Left kidney (tissue), 1 donor: ENCODE measurements at regions not wholly inside any gene's neighbourhood (a gene's known extent, or its start where the extent isn't known, plus 50 kb on each side); places are given as distances from the start of the nearest gene placed in this dataset.

Source experiments
- DNase-seq: peaks from one replicate; pipeline ENCODE4 v3.0.0-alpha.2; 2013

DNA sequence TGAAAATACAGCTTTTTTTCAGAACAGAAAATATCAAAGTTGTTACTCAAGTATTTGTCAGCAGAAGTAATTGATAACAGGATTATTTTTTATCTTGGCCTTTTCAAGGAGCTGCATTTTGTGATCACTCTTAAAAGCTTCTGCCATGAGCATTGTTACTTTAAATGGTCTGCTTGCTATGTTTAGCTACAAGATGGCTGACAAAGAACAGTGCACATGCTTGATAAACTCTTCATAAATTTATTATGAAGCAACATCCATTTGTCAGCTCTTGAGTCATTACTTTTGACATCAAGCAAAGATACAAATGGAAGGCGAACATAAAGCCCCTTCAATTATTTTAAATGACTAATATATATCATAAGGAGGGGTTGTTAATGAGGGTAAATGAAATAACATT is 205.4 kb upstream of the RPS6KA3 start:
- no peak for DNase-seq

DNA sequence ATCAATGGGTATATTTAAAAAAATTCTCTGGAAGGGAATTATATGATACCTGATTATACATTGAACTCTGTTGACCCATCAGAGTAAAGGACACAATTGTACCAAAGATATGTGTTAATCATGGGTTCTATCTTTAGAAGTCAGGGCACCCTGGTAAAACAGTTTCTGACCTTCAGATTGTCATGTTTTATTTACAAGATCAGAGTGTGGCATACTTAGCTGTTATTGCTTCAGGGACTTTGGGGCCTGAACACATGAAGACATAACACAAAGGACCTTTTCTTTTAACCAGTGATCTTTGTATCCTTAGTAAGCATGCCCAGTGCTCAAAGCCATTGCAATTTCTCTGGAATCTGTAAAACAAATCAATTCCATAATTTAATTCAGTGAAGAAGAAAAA is 204.8 kb upstream of the RPS6KA3 start:
- no peak for DNase-seq

DNA sequence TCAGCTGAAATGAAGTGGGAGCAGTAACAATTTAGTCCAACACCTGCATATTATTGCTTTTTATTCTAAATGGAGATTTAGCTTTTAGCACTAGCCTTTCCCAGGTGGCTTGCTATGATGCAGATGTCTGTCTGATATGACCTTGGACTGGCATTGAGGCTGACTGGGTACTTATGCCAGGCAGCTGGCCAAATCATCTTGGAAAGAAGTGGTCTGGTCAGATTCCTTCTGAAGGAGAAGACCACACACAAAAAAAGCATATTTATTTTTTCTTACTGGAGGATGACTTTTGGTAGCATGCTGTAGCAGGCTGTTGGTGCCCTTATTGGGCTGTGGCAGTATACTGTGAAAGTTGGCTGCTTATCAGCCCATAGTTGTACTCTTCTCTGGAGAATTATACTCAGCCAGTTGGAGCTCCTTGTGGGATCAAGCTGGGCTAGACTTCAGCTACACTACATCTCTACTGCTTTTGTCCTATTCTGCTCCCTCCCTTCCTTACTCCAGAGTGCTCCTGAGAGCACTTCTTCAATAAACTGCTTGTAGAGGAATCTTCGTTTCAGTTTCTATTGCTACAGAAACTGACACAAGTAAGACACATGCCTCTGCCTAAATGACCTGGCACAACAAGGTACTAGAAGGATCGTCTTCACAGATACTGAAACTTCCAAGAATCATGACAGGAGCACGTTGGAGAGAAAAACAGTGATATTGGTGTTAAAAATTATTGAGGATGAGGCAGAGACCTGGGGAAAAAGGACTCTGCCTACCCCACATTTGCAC is 196.8 kb upstream of the RPS6KA3 start:
- no peak for DNase-seq

DNA sequence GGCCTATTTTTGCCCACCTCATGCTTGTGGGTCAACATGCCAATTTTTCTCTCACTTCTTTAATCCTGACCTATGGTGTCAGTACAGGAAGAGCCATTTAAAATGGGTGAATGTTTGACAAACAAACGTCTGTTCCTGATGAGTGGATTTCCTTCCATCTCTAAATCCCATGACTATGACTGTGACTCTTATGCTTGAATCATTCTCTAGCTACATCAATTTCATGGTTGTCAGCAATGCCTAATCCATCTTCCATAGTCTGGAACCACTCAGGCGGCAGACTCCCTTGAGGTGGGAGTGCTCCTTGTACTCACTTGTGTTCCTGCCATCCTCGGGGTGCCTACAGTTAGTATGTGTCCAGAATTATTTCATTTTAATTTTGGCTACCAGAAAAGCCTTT is 194.9 kb upstream of the RPS6KA3 start:
- no peak for DNase-seq

DNA sequence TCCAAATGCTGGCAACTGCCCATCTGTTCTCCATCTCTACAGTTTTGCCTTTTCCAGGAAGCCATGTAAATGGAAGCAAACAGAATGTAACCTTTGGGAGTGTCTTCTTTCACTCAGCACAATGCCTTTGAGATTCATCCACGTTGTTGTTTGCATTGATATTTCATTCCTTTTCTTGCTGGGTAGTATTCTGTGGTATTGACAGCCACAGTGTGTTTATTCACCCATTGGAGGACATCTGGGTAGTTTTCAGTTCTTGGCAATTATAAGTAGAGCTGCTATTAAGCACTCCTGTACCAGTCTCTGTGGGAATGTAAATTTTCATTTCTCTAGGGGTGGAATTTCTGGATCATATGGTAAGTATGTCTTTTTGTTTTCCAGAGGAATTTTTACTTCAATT is 194.3 kb upstream of the RPS6KA3 start:
- no peak for DNase-seq

DNA sequence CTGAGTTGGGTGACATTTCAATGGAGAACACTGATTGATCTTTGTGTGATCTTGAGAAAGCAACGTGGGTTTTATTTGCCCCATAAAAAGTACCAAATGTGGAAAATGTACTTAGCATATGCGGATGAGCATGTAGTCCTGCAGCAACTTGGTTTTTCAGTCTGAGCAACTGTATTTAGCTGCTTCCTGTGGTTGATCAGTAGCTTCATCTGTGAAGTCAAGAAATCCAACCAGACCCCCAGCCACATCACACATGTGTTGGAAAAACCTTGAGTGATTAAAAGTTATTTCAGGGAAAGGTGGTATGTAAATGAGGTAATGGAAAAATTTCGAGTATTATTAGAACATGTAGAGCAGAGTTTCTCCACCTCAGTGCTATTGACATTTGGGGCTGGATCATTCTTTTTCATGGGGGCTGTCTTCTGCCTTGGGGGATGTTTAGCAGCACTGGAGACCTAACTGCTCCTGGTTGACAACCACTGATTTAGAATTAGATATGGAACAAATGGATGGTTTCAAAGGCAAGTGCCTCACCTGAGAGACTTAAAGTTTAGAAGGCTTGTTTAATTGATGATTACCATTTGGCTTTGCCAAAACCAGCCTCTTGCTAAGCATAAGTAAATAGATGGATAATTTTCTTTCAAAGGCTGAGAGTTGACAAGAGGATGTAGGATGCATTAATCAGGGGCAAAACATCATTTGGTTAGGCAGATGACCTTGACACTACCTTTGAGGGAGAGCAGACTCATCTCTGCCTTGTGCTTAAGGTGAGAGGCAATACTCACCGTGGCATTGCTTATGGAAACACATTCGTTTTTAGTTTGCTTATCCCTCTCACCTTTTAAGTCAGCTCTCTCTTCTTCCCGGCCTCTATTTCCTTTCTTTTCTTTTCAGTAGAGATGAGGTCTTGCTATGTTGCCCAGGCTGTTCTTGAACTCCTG is 193.0 kb upstream of the RPS6KA3 start:
- DNase-seq: no peak

DNA sequence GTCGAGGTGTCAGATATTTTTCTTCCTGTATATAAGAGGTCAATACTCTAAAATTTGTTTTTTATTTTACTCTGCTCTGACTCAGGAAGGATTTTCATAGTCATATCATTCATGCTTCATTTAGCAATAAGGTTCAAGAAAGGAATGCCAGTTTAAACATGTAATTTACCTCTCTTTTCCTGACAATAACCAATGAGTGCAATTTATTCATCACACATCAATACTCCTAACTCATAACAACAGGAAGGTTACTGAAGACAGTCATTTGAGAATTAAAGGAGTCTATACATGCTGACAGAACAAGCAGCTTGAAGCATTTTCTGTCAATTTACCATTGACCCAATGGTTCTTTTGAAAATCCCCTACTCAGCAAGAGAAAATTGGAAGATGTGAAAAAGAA is 190.3 kb upstream of the RPS6KA3 start:
- DNase-seq: no peak

DNA sequence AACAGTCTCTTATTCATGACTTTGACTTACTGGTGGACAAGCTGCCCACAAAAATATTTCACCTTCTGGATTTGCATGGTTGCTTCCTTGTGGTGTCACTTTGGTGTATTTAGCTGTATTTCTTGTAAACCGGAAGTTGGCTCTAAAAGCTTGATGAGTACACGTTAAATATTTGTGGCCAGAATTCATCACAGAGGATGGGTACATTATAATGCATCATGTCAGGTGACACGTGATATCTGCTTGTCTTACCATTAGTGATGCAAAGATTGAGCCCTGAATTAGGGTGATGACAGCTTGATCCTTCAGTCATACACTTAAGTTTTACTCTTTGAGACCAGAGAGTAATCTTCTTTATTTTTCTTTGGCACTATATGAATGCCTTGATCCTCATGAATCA is 188.3 kb upstream of the RPS6KA3 start:
- no peak for DNase-seq

DNA sequence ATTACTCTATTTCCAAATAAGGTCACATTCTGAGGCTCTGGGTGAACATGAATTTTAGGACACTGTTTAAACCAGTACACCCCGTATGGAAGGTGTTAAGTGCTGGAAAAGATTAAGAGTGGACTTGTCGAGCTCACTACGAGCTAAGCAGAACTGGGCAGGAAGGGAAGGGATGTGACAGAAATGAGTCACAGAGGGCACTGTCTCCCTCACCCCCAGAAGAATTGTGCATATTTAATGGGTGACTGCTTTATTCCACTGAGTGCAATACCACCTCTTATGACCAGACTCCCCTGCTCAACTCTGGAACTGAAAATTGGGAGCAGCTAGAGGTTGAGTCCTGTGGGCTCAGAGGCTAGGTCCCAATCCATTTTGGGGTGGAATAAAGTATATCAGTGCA is 187.4 kb upstream of the RPS6KA3 start:
- no peak for DNase-seq

DNA sequence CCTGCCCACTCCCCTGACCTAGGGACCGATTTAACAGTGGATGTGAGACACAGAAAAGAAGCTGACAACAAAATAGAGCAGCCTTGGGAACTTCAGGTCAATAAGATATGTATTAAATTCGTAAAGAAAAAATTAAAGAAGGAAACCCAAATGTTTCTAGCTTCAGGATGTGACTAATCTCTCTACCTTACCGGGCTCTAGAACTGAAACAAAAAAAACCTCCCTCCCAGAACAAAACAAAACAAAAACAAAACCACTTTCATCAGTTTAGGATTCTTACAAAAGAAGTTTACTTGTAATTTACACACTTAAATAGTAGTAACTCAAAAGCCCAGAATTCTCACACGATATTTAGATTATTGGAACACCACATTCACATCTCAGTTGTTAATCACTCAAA is 185.8 kb upstream of the RPS6KA3 start:
- DNase-seq: no peak

DNA sequence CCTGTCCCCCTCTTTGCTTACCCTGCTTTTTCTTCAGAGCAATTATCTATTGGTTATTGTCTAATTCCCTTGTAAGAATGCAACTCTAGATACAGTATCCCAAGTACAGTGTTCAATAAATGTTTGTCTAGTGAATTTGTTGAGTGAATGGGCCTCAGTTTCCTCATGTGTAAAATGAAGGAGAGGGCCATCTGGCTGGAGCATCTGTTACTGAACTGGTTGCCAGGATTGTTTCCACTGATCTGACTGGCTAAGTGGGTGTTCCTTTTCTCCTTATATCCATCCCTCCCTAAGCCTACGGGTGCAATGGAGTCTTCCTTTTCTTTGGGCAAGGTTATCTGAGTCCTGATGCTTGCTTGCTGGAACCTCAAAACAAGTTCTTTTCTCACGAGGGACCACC is 185.2 kb upstream of the RPS6KA3 start:
- no peak for DNase-seq

DNA sequence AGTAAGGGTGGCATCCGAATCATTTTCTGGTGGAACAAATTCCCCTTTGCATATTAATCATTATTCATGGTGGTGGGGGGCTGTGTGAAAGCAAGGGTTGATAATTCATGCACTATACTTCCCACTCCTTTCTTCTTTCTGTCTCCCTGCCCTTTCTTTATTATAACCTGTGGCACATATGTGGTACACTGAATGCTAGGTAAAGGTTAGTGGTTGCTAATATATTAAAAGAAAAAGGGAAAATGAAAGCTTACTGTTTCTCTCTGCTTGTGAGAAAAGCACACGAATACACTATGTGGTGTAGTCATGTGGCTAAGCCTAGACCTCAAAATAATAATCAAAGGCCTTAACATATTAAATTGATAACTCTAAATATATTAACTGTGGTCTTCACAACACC is 178.4 kb upstream of the RPS6KA3 start:
- DNase-seq: no peak

DNA sequence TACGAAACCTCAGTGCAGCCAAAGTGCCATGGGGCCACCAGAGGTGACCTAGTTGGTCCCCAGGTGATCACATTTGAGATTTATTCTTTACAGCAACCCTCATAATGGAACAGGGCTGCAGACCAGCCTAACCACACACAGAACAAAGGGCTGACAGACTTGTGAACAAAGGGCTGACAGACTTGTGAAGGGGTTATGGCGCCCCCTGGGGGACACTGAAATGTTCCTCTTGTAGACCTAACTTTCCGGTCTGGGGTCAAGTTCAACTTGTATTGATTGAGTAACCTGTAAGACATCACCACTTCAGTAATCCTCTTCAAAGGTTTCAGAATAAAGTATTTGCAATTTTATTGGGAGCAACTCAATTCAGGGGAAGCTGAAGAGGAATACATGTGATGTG is 175.9 kb upstream of the RPS6KA3 start:
- peak; percentile 37 for DNase-seq

DNA sequence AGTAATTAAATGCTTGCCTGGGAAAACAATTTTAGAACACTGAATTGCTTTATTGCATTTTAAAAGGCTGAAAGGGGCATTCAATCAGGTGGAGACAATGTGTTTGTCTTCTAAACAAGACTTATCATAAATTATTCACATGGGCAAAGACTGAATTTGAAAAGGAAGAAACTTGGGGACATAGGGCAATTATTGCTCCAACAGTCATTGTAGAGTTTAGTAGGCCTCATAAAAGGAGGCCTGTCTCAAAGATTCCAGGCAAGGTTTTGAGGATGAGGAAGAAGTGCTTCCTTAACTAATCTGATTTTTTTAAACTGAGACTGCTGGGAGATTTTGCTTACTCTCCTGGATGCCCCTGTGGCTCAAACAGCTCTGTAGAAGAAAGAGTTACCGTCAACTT is 174.4 kb upstream of the RPS6KA3 start:
- DNase-seq: no peak

DNA sequence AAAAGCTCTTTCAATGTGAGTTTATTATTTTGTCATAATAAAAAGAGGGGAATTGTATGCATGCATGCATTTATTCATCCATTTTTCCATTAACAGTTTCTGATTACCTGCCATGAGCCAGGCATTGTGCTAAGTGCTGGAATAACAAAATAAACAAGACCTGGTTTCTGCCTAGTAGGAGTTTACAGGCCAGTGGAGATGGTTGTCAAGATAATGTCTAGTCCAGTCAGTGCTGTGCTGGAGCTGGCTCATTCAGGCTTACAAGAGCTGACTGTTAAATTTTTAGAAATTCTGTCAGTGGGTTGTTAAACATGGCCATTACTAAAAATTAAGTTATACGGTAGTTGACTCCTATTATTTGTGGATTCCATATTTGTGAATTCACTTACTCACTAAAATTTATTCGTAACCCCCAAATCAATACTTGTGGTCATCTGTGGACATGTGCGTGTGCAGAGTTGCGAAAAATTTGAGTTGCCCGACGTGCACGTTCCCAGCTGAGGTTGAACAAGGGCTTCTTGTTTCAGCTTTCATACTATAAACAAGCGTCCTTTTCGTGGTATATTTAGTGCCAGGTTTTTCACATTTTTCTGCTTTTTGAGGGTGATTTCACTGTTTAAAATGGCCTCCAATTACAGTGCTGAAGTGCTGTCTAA is 172.3 kb upstream of the RPS6KA3 start:
- DNase-seq: no peak

DNA sequence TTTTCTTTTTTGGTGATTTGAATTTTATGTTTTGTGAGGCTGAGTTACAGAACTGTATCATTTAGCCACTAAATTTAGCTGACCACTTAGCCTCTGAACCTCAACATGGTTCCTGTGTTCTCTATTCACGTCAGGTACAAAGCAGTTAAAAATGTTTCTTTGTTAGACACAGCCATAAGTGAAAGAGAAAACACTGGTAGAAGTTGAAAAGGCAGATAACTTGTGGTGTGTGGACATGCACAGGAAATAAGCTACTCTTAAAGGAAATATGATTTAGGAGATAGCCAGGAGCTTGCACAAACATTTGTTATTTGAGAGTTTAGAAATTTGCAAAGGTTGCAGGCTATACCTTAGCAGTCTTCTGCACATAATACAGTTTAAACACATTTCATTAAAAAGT is 171.0 kb upstream of the RPS6KA3 start:
- no peak for DNase-seq

DNA sequence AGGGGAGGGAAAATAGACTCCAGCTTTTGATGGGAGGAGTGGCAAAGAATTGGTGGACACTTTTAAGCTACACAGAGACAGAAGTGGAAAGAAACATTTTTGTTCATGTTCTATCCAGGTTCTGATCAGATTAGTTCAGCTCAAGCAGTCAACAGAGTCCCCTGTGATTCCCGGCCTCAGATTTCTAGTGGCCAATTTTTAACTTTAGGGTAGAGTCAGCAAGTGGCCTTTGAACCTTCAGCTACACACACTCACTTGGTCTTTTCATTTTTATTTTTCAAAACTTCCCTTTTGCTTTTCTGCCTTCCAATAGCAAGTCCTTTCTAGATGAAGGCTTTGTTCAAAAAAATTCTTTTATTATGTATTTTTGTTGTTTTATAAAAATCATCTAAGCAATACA is 169.2 kb upstream of the RPS6KA3 start:
- no peak for DNase-seq

DNA sequence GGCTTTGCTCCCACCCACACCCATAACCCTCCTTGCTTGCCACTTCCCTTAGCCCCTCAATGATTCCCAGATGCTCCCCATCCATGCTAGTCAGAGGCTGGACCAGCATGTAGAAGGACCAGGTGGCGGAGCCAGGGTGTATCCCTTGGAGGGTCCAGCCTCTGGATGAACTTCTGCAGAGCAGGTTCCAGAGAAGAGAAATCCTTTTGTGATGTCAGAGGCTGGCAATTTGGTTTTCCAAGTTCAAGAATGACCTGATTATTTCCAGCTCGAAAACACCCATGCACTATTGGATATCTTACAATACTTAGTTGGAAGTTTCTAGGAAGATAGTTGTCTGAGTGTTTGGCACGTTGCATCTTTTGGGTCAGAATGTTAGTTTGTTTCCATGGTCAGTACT is 168.3 kb upstream of the RPS6KA3 start:
- no peak for DNase-seq

DNA sequence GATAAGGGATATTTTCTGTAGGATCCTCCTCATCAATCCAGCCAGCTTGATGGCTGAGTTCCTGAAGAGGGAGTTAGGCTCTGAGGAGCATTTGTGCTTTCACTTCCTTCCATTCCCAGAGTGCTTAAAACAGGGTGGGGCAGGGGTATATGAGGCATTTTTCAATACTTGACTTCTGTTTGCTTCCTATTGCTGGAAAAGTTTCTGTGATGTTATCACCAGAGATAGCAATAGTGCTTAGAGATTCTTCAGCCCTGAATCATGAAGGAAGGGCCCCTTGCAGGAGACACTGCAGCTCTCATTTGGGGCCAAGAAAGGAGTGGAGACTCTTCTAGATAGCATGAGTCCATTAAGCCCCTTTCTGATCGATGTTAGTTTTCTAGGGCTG is 166.7 kb upstream of the RPS6KA3 start:
- DNase-seq: no peak

DNA sequence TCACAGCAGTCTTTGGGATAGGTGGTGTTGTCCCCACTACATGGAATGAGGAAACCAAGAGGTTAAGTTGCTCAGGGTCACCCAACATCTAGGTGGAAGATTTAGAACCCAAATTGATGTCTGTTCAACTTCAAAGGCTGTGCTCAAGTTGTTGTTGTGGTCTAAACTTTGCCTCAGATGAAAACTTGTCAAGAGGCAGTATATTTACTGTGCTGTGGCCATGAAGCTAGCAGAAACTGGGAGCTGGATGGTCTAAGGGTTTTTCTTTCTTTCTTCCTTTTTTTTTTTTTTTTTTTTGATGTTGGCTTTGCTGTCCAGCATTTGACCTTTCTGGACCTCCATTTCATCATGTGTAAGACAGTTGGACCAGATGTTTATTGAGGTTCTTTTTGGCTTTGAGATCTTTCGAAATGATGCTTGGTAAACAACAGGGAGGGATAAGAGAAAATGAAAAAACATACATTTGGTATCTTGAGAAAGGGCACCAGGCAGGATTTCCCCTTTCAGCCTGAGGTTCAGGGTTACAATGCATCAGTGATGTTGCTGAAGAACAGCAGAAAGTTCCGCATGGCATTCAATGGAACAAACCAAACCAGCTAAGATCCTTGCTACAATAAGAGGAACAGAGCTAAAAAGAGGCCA is 166.2 kb upstream of the RPS6KA3 start:
- no peak for DNase-seq

DNA sequence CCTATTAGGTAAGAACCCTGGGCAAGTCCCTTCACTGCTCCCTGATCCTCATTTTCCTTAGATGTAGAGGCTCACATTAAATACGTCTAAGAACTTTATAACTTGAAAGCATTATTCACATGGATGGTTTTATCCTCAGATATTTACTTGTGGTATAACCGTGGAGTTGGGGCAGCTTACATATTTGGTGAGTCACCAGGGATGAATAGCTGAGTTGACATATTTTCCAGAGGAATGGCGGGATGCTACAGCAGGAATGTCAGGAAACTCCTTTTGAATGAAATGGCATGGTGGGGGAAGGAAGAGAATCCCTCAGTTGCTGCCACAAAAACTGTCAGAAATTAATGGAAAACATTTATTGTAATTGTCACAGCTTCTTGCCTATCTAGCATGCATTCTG is 165.3 kb upstream of the RPS6KA3 start:
- DNase-seq: no peak

DNA sequence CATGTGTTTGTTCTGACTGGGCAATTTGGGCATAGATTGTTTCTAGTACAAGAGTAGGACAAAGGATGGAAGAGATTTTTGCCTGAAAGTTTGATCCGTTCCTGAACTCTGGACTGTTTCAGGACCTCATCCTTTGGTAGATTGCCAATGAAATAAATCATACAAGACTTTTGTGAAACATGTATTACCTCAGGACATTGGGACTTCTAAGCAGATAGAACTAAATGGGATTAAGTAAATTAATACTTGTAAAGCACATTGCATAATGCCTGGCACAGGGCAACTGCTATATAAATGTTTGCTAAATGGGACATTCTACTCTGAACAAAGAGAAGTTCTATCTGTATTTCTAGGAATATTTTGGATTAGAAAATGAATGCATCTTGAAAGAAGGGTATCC is 164.8 kb upstream of the RPS6KA3 start:
- no peak for DNase-seq
